ENCODE measurements at regions not wholly inside any gene's neighbourhood (a gene's known extent, or its start where the extent isn't known, plus 50 kb on each side); places are given as distances from the start of the nearest gene placed in this dataset.

DNA sequence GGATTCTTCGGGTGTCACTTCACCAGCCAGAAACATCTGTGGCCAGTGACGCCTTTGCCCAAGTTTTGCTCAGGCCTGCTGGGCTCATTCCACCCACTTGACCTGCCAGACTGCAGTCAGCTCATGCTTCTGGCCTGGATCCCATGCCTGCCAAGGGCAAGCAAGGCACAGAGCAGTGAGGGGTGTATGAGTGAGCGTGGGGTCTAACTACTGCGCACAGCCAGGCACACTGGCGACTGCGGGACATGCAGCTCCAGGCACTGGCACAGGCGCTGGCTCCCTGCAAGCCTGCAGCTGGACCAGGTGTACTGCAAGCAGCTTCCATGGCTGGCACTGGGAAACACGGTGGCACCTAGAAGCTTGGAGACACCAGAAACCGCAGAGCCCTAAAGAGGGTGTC, 80.1 kb downstream of the MTERF1 start:
- H3K4me1 Mint-ChIP-seq = no peaks in the 10 kb centered on the region
- H3K4me3 Mint-ChIP-seq = no peak overlapping the region
- H3K27ac ChIP-seq (ENCODE audit: low read length) = no peak overlapping the region
- H3K9me3 ChIP-seq (ENCODE audit: control insufficient read depth, insufficient read depth, low read length) = no peaks in the 10 kb centered on the region
- no peak overlapping the region for H3K4me3 ChIP-seq (ENCODE audit: low read length)
- 92% methylated on average over 9 of the region's 9 CpGs for WGBS (ENCODE audit: insufficient coverage)
- no peaks in the 10 kb centered on the region for H3K36me3 Mint-ChIP-seq
- ATAC-seq (no peak), DNase-seq (no peak)
- H3K4me1 ChIP-seq (ENCODE audit: control insufficient read depth, insufficient read depth, low read length) = no peaks in the 10 kb centered on the region
- H3K9me3 Mint-ChIP-seq = peaks cover 0 to 3% of the 10 kb centered on the region in 2 donors
- no peak overlapping the region for H3K27ac Mint-ChIP-seq
- TF ChIP-seq, protein P1, sequence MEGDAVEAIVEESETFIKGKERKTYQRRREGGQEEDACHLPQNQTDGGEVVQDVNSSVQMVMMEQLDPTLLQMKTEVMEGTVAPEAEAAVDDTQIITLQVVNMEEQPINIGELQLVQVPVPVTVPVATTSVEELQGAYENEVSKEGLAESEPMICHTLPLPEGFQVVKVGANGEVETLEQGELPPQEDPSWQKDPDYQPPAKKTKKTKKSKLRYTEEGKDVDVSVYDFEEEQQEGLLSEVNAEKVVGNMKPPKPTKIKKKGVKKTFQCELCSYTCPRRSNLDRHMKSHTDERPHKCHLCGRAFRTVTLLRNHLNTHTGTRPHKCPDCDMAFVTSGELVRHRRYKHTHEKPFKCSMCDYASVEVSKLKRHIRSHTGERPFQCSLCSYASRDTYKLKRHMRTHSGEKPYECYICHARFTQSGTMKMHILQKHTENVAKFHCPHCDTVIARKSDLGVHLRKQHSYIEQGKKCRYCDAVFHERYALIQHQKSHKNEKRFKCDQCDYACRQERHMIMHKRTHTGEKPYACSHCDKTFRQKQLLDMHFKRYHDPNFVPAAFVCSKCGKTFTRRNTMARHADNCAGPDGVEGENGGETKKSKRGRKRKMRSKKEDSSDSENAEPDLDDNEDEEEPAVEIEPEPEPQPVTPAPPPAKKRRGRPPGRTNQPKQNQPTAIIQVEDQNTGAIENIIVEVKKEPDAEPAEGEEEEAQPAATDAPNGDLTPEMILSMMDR (IDR thresholded peaks at IDR 0.05) = no peak
- intact Hi-C loops (cut with micrococcal nuclease) = no loop called here
- no peaks in the 10 kb centered on the region for H3K27me3 Mint-ChIP-seq (ENCODE audit: low read depth in 2 of 2)
- no peaks in the 10 kb centered on the region for H3K27me3 ChIP-seq (ENCODE audit: control insufficient read depth, insufficient read depth, low read length)
- no peaks in the 10 kb centered on the region for H3K36me3 ChIP-seq (ENCODE audit: control insufficient read depth, insufficient read depth, low read length)

DNA sequence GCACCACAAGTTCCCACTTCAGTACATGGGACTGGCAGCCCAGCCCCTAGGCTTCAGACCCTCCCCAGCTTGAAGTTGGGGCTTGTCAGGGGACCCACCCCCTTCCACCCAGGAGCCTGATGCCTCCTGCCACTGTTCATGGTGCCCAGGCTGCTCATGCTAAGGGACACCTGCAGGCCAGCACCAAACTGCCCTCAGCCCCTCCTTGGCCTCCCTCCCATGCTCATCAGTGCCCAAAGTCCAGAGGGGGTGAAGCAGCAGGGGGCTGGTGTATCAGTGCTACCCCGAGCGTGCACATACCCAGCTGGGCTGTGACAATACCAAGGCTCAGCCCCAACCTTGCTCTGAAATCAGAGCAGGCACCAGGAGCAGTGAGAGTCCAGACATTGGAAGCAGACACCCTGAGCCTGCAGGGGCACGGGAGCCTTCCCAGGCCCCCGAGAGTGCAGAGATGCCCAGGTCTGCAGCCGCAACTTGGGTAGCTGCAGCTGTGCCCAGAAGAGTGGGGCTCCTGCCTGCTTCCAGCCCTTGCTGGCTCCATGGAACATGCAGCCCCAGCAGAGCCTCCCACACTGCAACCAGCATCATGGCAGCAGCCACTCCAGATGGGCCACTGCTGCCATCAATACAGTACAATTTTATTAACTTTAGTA, 79.0 kb downstream of the MTERF1 start:
- no peaks in the 10 kb centered on the region for H3K36me3 ChIP-seq (ENCODE audit: control insufficient read depth, insufficient read depth, low read length)
- Mint-ChIP-seq H3K36me3 (no peaks in the 10 kb centered on the region), H3K27ac (no peak overlapping the region), H3K9me3 (peaks cover 0 to 3% of the 10 kb centered on the region in 2 donors), H3K4me1 (no peaks in the 10 kb centered on the region), H3K4me3 (no peak overlapping the region), H3K27me3 (ENCODE audit: low read depth in 2 of 2) (no peaks in the 10 kb centered on the region)
- TF ChIP-seq, protein P1 (IDR thresholded peaks at IDR 0.05) = no peak
- ATAC-seq (no peak), DNase-seq (no peak)
- H3K4me1 ChIP-seq (ENCODE audit: control insufficient read depth, insufficient read depth, low read length) = no peaks in the 10 kb centered on the region
- no peaks in the 10 kb centered on the region for H3K9me3 ChIP-seq (ENCODE audit: control insufficient read depth, insufficient read depth, low read length)
- WGBS (ENCODE audit: insufficient coverage) = 93% methylated on average over 5 of the region's 5 CpGs
- H3K27me3 ChIP-seq (ENCODE audit: control insufficient read depth, insufficient read depth, low read length) = no peaks in the 10 kb centered on the region
- H3K27ac ChIP-seq (ENCODE audit: low read length) = no peak overlapping the region
- no peak overlapping the region for H3K4me3 ChIP-seq (ENCODE audit: low read length)
- intact Hi-C loops (cut with micrococcal nuclease) = no loop called here

DNA sequence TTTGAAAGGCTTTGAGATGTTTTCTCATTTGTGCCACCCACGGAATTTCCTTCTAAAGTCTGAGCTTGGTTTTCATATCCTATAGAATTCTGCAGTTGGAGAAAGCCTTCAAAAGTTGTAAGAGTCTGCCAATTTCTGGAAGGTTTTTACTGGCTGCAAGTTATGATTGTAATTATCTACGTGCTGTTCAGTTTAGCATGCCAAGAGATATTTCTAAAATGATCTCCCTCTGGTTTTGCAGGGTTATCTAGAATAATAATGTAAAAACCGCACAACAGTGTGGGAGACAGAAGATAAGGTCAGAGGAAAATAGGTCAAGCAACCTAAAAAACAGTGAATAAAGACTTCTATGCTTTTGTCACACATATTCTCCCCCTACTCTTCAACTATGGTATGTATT, 69.3 kb downstream of the MTERF1 start:
- H3K27me3 ChIP-seq (ENCODE audit: control insufficient read depth, insufficient read depth, low read length) = no peaks in the 10 kb centered on the region
- Mint-ChIP-seq H3K9me3 (peaks cover 0 to under 1% of the 10 kb centered on the region in 2 donors), H3K4me1 (no peaks in the 10 kb centered on the region), H3K27me3 (ENCODE audit: low read depth in 2 of 2) (no peaks in the 10 kb centered on the region), H3K36me3 (peaks cover 10% of the 10 kb centered on the region), H3K4me3 (no peak overlapping the region), H3K27ac (no peak overlapping the region)
- DNase-seq = no peak
- intact Hi-C loops (cut with micrococcal nuclease) = no loop called here
- H3K27ac ChIP-seq (ENCODE audit: low read length) = no peak overlapping the region
- H3K36me3 ChIP-seq (ENCODE audit: control insufficient read depth, insufficient read depth, low read length) = no peaks in the 10 kb centered on the region
- TF ChIP-seq, protein P1 (IDR thresholded peaks at IDR 0.05) = no peak
- H3K9me3 ChIP-seq (ENCODE audit: control insufficient read depth, insufficient read depth, low read length) = no peaks in the 10 kb centered on the region
- no peaks in the 10 kb centered on the region for H3K4me1 ChIP-seq (ENCODE audit: control insufficient read depth, insufficient read depth, low read length)
- WGBS (ENCODE audit: insufficient coverage) = 89% methylated on average over 2 of the region's 3 CpGs
- ATAC-seq = no peak
- H3K4me3 ChIP-seq (ENCODE audit: low read length) = no peak overlapping the region

DNA sequence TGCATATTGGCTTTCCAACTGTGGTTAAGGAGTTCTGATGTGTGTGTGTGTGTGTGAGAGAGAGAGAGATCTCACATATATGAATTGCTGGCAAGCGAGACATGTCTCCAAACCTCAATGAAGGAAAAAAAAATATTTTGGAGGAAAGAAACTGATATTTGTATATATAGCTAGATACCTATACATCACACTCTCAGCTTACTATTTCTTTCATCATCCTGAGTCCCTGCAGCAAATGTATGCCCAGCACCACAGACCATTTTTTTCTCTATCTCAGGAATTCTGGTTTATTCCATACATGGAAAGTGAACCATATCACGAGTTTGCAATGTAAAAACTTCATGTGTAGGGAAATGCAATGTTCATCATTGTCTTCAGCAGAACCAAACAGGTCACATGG, 68.9 kb downstream of the MTERF1 start:
- DNase-seq = no peak
- Histone ChIP-seq H3K9me3 (ENCODE audit: control insufficient read depth, insufficient read depth, low read length) (no peaks in the 10 kb centered on the region), H3K4me3 (ENCODE audit: low read length) (no peak overlapping the region), H3K4me1 (ENCODE audit: control insufficient read depth, insufficient read depth, low read length) (no peaks in the 10 kb centered on the region), H3K27ac (ENCODE audit: low read length) (no peak overlapping the region), H3K27me3 (ENCODE audit: control insufficient read depth, insufficient read depth, low read length) (no peaks in the 10 kb centered on the region), H3K36me3 (ENCODE audit: control insufficient read depth, insufficient read depth, low read length) (no peaks in the 10 kb centered on the region)
- ATAC-seq = no peak
- no peak overlapping the region for H3K4me3 Mint-ChIP-seq
- peaks cover 11% of the 10 kb centered on the region for H3K36me3 Mint-ChIP-seq
- TF ChIP-seq, protein P1 (IDR thresholded peaks at IDR 0.05) = no peak
- H3K27ac Mint-ChIP-seq = no peak overlapping the region
- H3K4me1 Mint-ChIP-seq = no peaks in the 10 kb centered on the region
- H3K9me3 Mint-ChIP-seq = peaks cover 0 to 2% of the 10 kb centered on the region in 2 donors
- intact Hi-C loops (cut with micrococcal nuclease) = no loop called here
- no peaks in the 10 kb centered on the region for H3K27me3 Mint-ChIP-seq (ENCODE audit: low read depth in 2 of 2)
- 77% methylated on average over 1 of the region's 2 CpGs for WGBS (ENCODE audit: insufficient coverage)

Measured in natural killer cell (primary cell).